Neural progenitor cell (in vitro differentiated cells): ENCODE measurements at regions not wholly inside any gene's neighbourhood (a gene's known extent, or its start where the extent isn't known, plus 50 kb on each side); places are given as distances from the start of the nearest gene placed in this dataset.
A peak's percentile ranks its signal among the peaks of the same experiment; 100 is the strongest.

Source experiments
- DNase-seq: peaks from one replicate; pipeline ENCODE4 v3.0.0-alpha.2; 2016; ENCODE audit warnings: low spot score
- H2AFZ ChIP-seq: fragments of 200-600 bp; sonication (generic); replicated peaks from 2 replicates; pipeline ENCODE4 v1.6.1; 2016; ENCODE audit warnings: antibody characterized with exemption
- H3F3A ChIP-seq: fragments of 200-600 bp; sonication (generic); 2 replicates; pipeline ENCODE4 v1.6.1; 2016; ENCODE audit warnings: antibody characterized with exemption, low read depth
- H3K27ac ChIP-seq: fragments of 200-600 bp; sonication (generic); 2 replicates; pipeline ENCODE4 v1.5.1; 2016; ENCODE audit warnings: mild to moderate bottlenecking
- H3K27me3 ChIP-seq: fragments of 200-600 bp; sonication (generic); 2 replicates; pipeline ENCODE4 v1.6.1; 2016; ENCODE audit warnings: mild to moderate bottlenecking, moderate library complexity
- H3K36me3 ChIP-seq: fragments of 200-600 bp; sonication (generic); 2 replicates; pipeline ENCODE4 v1.5.1; 2016
- H3K4me1 ChIP-seq: fragments of 200-600 bp; sonication (generic); 2 replicates; pipeline ENCODE4 v1.6.1; 2016; ENCODE audit warnings: mixed run types
- H3K4me2 ChIP-seq: fragments of 200-600 bp; sonication (generic); 2 replicates; pipeline ENCODE4 v1.6.1; 2016
- H3K4me3 ChIP-seq: fragments of 200-600 bp; sonication (generic); 2 replicates; pipeline ENCODE4 v1.5.1; 2016
- H3K79me2 ChIP-seq: fragments of 200-600 bp; sonication (generic); 2 replicates; pipeline ENCODE4 v1.6.1; 2016; ENCODE audit warnings: low read depth
- H3K9ac ChIP-seq: fragments of 200-600 bp; sonication (generic); 2 replicates; pipeline ENCODE4 v1.6.1; 2016
- H3K9me3 ChIP-seq: fragments of 200-600 bp; sonication (generic); 2 replicates; pipeline ENCODE4 v1.5.1; 2016; ENCODE audit warnings: low read depth
- H4K20me1 ChIP-seq: fragments of 200-600 bp; sonication (generic); 2 replicates; pipeline ENCODE4 v1.6.1; 2016; ENCODE audit warnings: low read depth
- H3K27ac Mint-ChIP-seq: 3 replicates; pipeline ENCODE4 v1.8.0; 2021; ENCODE audit warnings: mixed read lengths
- H3K27me3 Mint-ChIP-seq: 2 replicates; pipeline ENCODE4 v1.8.0; 2022; ENCODE audit warnings: low read depth, mild to moderate bottlenecking, inconsistent platforms, moderate library complexity, mixed read lengths; ENCODE audit not compliant: insufficient read depth
- H3K36me3 Mint-ChIP-seq: 3 replicates; pipeline ENCODE4 v1.8.0; 2021; ENCODE audit warnings: mixed read lengths
- H3K4me1 Mint-ChIP-seq: 3 replicates; pipeline ENCODE4 v1.8.0; 2021; ENCODE audit warnings: mixed read lengths
- H3K4me3 Mint-ChIP-seq: 3 replicates; pipeline ENCODE4 v1.8.0; 2021; ENCODE audit warnings: mild to moderate bottlenecking, moderate library complexity, mixed read lengths
- H3K9me3 Mint-ChIP-seq: 3 replicates; pipeline ENCODE4 v1.8.0; 2020; ENCODE audit warnings: mixed read lengths
- EZH2 ChIP-seq: fragments of 200-600 bp; sonication (generic); IDR thresholded peaks from 2 replicates; pipeline ENCODE4 v1.6.1; 2017; ENCODE audit warnings: antibody characterized with exemption, mild to moderate bottlenecking, moderate library complexity
- EZH2phosphoT487 ChIP-seq: fragments of 200-600 bp; sonication (generic); IDR thresholded peaks from 2 replicates; pipeline ENCODE4 v1.6.1; 2017; ENCODE audit warnings: antibody characterized with exemption
- TF ChIP-seq, protein P1 (sequence below): fragments of 200-600 bp; sonication (generic); IDR thresholded peaks from 2 replicates; pipeline ENCODE4 v1.5.1; 2017; ENCODE audit warnings: antibody characterized with exemption, mild to moderate bottlenecking

DNA sequence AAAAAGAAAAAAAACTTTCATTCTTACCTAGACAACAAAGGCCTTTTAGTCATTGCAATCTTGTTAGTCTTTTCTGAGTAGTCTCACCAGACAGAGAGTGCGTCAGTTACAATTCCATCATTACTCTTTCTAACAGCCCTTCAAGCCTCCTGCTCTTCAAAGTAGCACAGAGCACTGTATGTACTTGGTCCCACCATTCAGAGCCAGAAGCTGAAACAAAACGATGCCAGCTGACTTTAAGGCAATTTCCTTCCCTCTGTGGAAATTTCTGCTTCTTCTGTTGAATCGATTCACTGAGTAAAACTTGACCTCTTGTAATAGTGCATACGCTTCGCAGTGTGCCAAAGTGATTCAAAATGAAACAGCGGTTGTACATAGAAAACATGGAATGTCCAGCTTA, 57.7 kb upstream of the TENM3 start:
- peaks cover 33% of the 10 kb centered on the region for H3K4me1 ChIP-seq
- H3K27ac ChIP-seq = no peak overlapping the region
- H3K9ac ChIP-seq = no peak overlapping the region
- Mint-ChIP-seq H3K4me1 (peaks cover 29% of the 10 kb centered on the region), H3K27me3 (no peaks in the 10 kb centered on the region), H3K27ac (peak overlapping the region; percentile 59), H3K4me3 (no peak overlapping the region), H3K9me3 (peaks cover 16% of the 10 kb centered on the region), H3K36me3 (peaks cover 34% of the 10 kb centered on the region)
- no peak overlapping the region for H2AFZ ChIP-seq
- H3K4me2 ChIP-seq = no peak overlapping the region
- DNase-seq = no peak
- TF ChIP-seq EZH2phosphoT487 = no peak
- TF ChIP-seq, protein P1, sequence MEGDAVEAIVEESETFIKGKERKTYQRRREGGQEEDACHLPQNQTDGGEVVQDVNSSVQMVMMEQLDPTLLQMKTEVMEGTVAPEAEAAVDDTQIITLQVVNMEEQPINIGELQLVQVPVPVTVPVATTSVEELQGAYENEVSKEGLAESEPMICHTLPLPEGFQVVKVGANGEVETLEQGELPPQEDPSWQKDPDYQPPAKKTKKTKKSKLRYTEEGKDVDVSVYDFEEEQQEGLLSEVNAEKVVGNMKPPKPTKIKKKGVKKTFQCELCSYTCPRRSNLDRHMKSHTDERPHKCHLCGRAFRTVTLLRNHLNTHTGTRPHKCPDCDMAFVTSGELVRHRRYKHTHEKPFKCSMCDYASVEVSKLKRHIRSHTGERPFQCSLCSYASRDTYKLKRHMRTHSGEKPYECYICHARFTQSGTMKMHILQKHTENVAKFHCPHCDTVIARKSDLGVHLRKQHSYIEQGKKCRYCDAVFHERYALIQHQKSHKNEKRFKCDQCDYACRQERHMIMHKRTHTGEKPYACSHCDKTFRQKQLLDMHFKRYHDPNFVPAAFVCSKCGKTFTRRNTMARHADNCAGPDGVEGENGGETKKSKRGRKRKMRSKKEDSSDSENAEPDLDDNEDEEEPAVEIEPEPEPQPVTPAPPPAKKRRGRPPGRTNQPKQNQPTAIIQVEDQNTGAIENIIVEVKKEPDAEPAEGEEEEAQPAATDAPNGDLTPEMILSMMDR = no peak
- no peak for TF ChIP-seq EZH2
- H3K9me3 ChIP-seq = no peaks in the 10 kb centered on the region
- H4K20me1 ChIP-seq = no peaks in the 10 kb centered on the region
- peaks cover 5% of the 10 kb centered on the region for H3F3A ChIP-seq
- H3K27me3 ChIP-seq = no peaks in the 10 kb centered on the region
- no peaks in the 10 kb centered on the region for H3K36me3 ChIP-seq
- peaks cover 31% of the 10 kb centered on the region for H3K79me2 ChIP-seq
- no peak overlapping the region for H3K4me3 ChIP-seq

DNA sequence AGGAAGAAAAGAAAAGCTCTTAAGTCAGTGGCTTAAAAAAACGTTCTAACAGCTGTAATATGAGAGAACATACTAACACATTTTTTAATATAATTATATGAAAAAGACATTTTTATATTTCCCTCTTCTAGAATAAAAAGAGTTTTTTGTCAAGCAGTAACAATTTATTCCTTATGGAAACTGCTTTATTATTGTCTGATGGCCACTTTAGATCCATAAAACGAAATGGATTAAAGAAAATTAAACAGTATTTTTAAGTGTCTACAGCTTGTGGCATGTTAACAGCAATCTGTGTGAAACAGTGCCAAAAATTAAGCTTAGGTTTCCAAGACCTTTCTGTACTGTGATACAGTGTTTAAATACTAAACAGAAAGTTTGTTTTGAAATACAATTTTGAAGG, 55.5 kb upstream of the TENM3 start:
- Histone ChIP-seq H3K4me1 (peaks cover 33% of the 10 kb centered on the region), H3K36me3 (no peaks in the 10 kb centered on the region), H3K27ac (no peak overlapping the region), H2AFZ (no peak overlapping the region), H3K27me3 (no peaks in the 10 kb centered on the region), H3K9ac (no peak overlapping the region), H3K79me2 (peaks cover 39% of the 10 kb centered on the region), H4K20me1 (no peaks in the 10 kb centered on the region), H3K9me3 (no peaks in the 10 kb centered on the region), H3K4me2 (no peak overlapping the region), H3K4me3 (no peak overlapping the region), H3F3A (peaks cover 5% of the 10 kb centered on the region)
- peaks cover 49% of the 10 kb centered on the region for H3K36me3 Mint-ChIP-seq
- peaks cover 16% of the 10 kb centered on the region for H3K4me1 Mint-ChIP-seq
- DNase-seq = no peak
- no peak overlapping the region for H3K4me3 Mint-ChIP-seq
- peaks cover under 1% of the 10 kb centered on the region for H3K27me3 Mint-ChIP-seq
- no peak for TF ChIP-seq EZH2
- no peak for TF ChIP-seq EZH2phosphoT487
- TF ChIP-seq, protein P1 = no peak
- peaks cover 23% of the 10 kb centered on the region for H3K9me3 Mint-ChIP-seq
- H3K27ac Mint-ChIP-seq = no peak overlapping the region

DNA sequence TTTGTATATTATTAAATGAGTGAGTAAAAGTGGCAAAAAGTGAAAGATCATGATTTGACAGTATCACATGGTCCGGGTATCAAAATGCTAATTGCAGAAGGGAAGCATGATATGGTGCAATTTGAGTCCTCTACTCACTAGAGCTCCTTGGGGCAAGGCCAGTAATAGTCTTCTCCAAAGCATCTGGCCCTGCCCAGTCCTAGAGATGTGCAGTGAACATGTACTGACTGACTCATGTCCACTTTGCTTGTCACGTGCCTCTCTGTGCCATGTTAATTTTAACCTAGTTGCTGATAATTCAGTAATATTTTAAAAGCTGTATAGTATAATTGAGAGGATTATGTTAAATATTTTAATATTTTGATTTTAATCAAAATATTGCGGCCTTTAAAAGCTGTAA, 54.6 kb upstream of the TENM3 start:
- Histone ChIP-seq H3K4me3 (no peak overlapping the region), H4K20me1 (no peaks in the 10 kb centered on the region), H3K4me1 (peaks cover 41% of the 10 kb centered on the region), H2AFZ (no peak overlapping the region), H3K27me3 (no peaks in the 10 kb centered on the region), H3F3A (peaks cover 5% of the 10 kb centered on the region), H3K4me2 (no peak overlapping the region), H3K36me3 (no peaks in the 10 kb centered on the region), H3K27ac (no peak overlapping the region), H3K9me3 (no peaks in the 10 kb centered on the region), H3K79me2 (peaks cover 48% of the 10 kb centered on the region), H3K9ac (no peak overlapping the region)
- Mint-ChIP-seq H3K36me3 (peaks cover 49% of the 10 kb centered on the region), H3K27ac (no peak overlapping the region), H3K4me3 (no peak overlapping the region), H3K4me1 (peaks cover 19% of the 10 kb centered on the region), H3K9me3 (peaks cover 26% of the 10 kb centered on the region), H3K27me3 (peaks cover 2% of the 10 kb centered on the region)
- no peak for TF ChIP-seq EZH2phosphoT487
- TF ChIP-seq, protein P1 = no peak
- TF ChIP-seq EZH2 = no peak
- no peak for DNase-seq
